ENCODE measurements at regions not wholly inside any gene's neighbourhood (a gene's known extent, or its start where the extent isn't known, plus 50 kb on each side); places are given as distances from the start of the nearest gene placed in this dataset.

DNA sequence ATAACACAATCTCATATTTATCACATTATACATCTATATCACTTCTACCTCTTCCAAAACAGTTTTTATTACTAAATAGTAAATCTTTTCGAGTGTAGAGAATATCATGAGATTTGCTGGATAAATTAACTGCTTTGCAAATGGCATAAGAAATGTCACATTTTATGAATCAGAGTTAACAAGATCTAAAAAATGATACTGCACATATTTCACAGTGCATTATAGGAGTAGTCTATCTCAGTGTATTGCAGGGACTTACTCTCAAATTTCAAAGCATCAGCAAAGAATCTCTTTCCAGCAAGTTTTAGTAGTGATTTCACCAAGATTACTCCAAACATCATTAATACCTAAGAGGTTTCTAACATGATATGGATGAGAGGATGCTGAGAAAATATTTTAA lies 687.1 kb upstream of the SLITRK1 start:
- TF ChIP-seq, protein P1, sequence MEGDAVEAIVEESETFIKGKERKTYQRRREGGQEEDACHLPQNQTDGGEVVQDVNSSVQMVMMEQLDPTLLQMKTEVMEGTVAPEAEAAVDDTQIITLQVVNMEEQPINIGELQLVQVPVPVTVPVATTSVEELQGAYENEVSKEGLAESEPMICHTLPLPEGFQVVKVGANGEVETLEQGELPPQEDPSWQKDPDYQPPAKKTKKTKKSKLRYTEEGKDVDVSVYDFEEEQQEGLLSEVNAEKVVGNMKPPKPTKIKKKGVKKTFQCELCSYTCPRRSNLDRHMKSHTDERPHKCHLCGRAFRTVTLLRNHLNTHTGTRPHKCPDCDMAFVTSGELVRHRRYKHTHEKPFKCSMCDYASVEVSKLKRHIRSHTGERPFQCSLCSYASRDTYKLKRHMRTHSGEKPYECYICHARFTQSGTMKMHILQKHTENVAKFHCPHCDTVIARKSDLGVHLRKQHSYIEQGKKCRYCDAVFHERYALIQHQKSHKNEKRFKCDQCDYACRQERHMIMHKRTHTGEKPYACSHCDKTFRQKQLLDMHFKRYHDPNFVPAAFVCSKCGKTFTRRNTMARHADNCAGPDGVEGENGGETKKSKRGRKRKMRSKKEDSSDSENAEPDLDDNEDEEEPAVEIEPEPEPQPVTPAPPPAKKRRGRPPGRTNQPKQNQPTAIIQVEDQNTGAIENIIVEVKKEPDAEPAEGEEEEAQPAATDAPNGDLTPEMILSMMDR (IDR thresholded peaks at IDR 0.05; ENCODE audit: low read length) = no peak
- no peak for TF ChIP-seq EZH2 (IDR thresholded peaks at IDR 0.05; ENCODE audit: borderline replicate concordance, low read length)
